Endothelial cell of umbilical vein (primary cell): ENCODE measurements at regions not wholly inside any gene's neighbourhood (a gene's known extent, or its start where the extent isn't known, plus 50 kb on each side); places are given as distances from the start of the nearest gene placed in this dataset.

Experiments
- EZH2 ChIP-seq: IDR thresholded peaks from 2 replicates; pipeline ENCODE4 v1.6.1; 2012; ENCODE audit warnings: borderline replicate concordance, low read depth, mild to moderate bottlenecking, moderate library complexity, low read length, inconsistent platforms; ENCODE audit not compliant: severe bottlenecking
- JUN ChIP-seq: IDR thresholded peaks from 2 replicates; pipeline ENCODE4 v1.6.1; 2011; ENCODE audit warnings: borderline replicate concordance, low read depth; ENCODE audit not compliant: insufficient read length, insufficient read depth
- MYC ChIP-seq: IDR thresholded peaks from one replicate; pipeline ENCODE4 v1.6.1; 2011; ENCODE audit warnings: mild to moderate bottlenecking, low read depth, low read length
- POLR2A ChIP-seq: IDR thresholded peaks from 2 replicates; pipeline ENCODE4 v1.6.1; 2012; ENCODE audit warnings: low read depth, mild to moderate bottlenecking, control low read depth, low read length
- POLR2AphosphoS5 ChIP-seq: IDR thresholded peaks from 2 replicates; pipeline ENCODE4 v1.6.1; 2012; ENCODE audit warnings: low read depth, mild to moderate bottlenecking, control low read depth, low read length, moderate library complexity; ENCODE audit not compliant: insufficient read depth
- TF ChIP-seq, protein P1 (sequence below), 2 donors: IDR thresholded peaks; 1 replicate in 1 of 2; 2 replicates in 1 of 2; pipeline ENCODE4 v1.5.1; 2011; ENCODE audit warnings: low read length in 2 of 2, mild to moderate bottlenecking in 2 of 2, moderate library complexity in 2 of 2, control low read depth in 1 of 2, inconsistent platforms in 1 of 2, low read depth in 1 of 2; ENCODE audit not compliant: insufficient read depth in 1 of 2; ENCODE audit errors: extremely low read depth in 1 of 2
- TF ChIP-seq, protein P2 (sequence below): IDR thresholded peaks from 2 replicates; pipeline ENCODE4 v1.6.1; 2011; ENCODE audit not compliant: insufficient read depth, insufficient read length

GRCh38 chr3:118817748-118818165 is 216.9 kb downstream of the IGSF11 start:
- no peak for TF ChIP-seq POLR2AphosphoS5
- TF ChIP-seq, protein P1, sequence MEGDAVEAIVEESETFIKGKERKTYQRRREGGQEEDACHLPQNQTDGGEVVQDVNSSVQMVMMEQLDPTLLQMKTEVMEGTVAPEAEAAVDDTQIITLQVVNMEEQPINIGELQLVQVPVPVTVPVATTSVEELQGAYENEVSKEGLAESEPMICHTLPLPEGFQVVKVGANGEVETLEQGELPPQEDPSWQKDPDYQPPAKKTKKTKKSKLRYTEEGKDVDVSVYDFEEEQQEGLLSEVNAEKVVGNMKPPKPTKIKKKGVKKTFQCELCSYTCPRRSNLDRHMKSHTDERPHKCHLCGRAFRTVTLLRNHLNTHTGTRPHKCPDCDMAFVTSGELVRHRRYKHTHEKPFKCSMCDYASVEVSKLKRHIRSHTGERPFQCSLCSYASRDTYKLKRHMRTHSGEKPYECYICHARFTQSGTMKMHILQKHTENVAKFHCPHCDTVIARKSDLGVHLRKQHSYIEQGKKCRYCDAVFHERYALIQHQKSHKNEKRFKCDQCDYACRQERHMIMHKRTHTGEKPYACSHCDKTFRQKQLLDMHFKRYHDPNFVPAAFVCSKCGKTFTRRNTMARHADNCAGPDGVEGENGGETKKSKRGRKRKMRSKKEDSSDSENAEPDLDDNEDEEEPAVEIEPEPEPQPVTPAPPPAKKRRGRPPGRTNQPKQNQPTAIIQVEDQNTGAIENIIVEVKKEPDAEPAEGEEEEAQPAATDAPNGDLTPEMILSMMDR (IDR thresholded peaks at IDR 0.05; ENCODE audit: extremely low read depth in 1 of 2, insufficient read depth in 1 of 2, low read depth in 1 of 2, low read length in 2 of 2) = peak; percentile 50 to 70
- no peak for TF ChIP-seq POLR2A
- no peak for TF ChIP-seq EZH2
- TF ChIP-seq, protein P2, sequence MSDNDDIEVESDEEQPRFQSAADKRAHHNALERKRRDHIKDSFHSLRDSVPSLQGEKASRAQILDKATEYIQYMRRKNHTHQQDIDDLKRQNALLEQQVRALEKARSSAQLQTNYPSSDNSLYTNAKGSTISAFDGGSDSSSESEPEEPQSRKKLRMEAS = no peak
- no peak for TF ChIP-seq JUN
- TF ChIP-seq MYC = no peak
